ENCODE measurements at regions not wholly inside any gene's neighbourhood (a gene's known extent, or its start where the extent isn't known, plus 50 kb on each side); places are given as distances from the start of the nearest gene placed in this dataset.
A peak's percentile ranks its signal among the peaks of the same experiment; 100 is the strongest.

- intact Hi-C loops (cut with micrococcal nuclease; ENCODE audit: unreplicated experiment): loop anchor here (2.0 kb wide), 1 partner anchor 626 kb away; no protein-coding TSS in a partner anchor
- no peaks in the 10 kb centered on the region for H3K79me2 ChIP-seq (ENCODE audit: insufficient read depth, low read depth, low read length)
- no peak overlapping the region for H3K27ac ChIP-seq (ENCODE audit: low read depth, low read length, poor library complexity, severe bottlenecking)
- H3K4me1 ChIP-seq (ENCODE audit: insufficient read depth, low read length, poor library complexity, severe bottlenecking): no peaks in the 10 kb centered on the region
- H3K9me3 ChIP-seq (ENCODE audit: low read length): no peaks in the 10 kb centered on the region
- BruUV-seq (replicated peaks): no TSS peak
- DNase-seq (ENCODE audit: low spot score): peak; percentile 8
- TF ChIP-seq CTCF (conservative IDR thresholded peaks at IDR 0.05; ENCODE audit: low read length) (peak; percentile 69), EZH2phosphoT487 (IDR thresholded peaks at IDR 0.05; ENCODE audit: borderline replicate concordance, low read depth, low read length) (no peak)
- no peaks in the 10 kb centered on the region for H4K20me1 ChIP-seq (ENCODE audit: insufficient read depth, low read length)
- H2AFZ ChIP-seq (ENCODE audit: low read length): no peak overlapping the region
- POLR2A ChIA-PET: interaction anchor here (0.7 kb wide), 1 partner anchor 12 kb away, joined by 4 read pairs; no protein-coding TSS in a partner anchor
- no peaks in the 10 kb centered on the region for H3K36me3 ChIP-seq (ENCODE audit: insufficient read depth, low read length)
- no peak overlapping the region for H3K4me2 ChIP-seq (ENCODE audit: low read length)
- H3K9me2 ChIP-seq (ENCODE audit: insufficient read depth, low read length): no peaks in the 10 kb centered on the region
- no peak overlapping the region for H3K4me3 ChIP-seq (ENCODE audit: low read depth, low read length, poor library complexity, severe bottlenecking)
- CTCF ChIA-PET (ENCODE audit: unreplicated experiment): no interaction called here
Measured at GRCh38 chr16:6016530-6017184, 919.1 kb upstream of the EEF2KMT start.

- H2AFZ ChIP-seq (ENCODE audit: low read length): no peak overlapping the region
- no peaks in the 10 kb centered on the region for H3K79me2 ChIP-seq (ENCODE audit: insufficient read depth, low read depth, low read length)
- no peak overlapping the region for H3K27ac ChIP-seq (ENCODE audit: low read depth, low read length, poor library complexity, severe bottlenecking)
- no peak overlapping the region for H3K4me2 ChIP-seq (ENCODE audit: low read length)
- no TSS peak for BruUV-seq (replicated peaks)
- H3K9me3 ChIP-seq (ENCODE audit: low read length): no peaks in the 10 kb centered on the region
- ChIA-PET CTCF (ENCODE audit: unreplicated experiment) (no interaction called here), POLR2A (no interaction called here)
- no peak overlapping the region for H3K4me3 ChIP-seq (ENCODE audit: low read depth, low read length, poor library complexity, severe bottlenecking)
- no peaks in the 10 kb centered on the region for H3K9me2 ChIP-seq (ENCODE audit: insufficient read depth, low read length)
- no peaks in the 10 kb centered on the region for H3K36me3 ChIP-seq (ENCODE audit: insufficient read depth, low read length)
- TF ChIP-seq EZH2phosphoT487 (IDR thresholded peaks at IDR 0.05; ENCODE audit: borderline replicate concordance, low read depth, low read length) (no peak), CTCF (conservative IDR thresholded peaks at IDR 0.05; ENCODE audit: low read length) (no peak)
- no peaks in the 10 kb centered on the region for H3K4me1 ChIP-seq (ENCODE audit: insufficient read depth, low read length, poor library complexity, severe bottlenecking)
- intact Hi-C loops (cut with micrococcal nuclease; ENCODE audit: unreplicated experiment): no loop called here
- DNase-seq (ENCODE audit: low spot score): no peak
- no peaks in the 10 kb centered on the region for H4K20me1 ChIP-seq (ENCODE audit: insufficient read depth, low read length)
Measured at GRCh38 chr16:6012716-6013115, 915.1 kb upstream of the EEF2KMT start.

- no peak overlapping the region for H3K4me2 ChIP-seq (ENCODE audit: low read length)
- BruUV-seq (replicated peaks): no TSS peak
Measured at GRCh38 chr16:6009151-6009550, 911.6 kb upstream of the EEF2KMT start.

More at GRCh38 chr16:6009151-6009550, 911.6 kb upstream of the EEF2KMT start:
- H4K20me1 ChIP-seq (ENCODE audit: insufficient read depth, low read length): no peaks in the 10 kb centered on the region
- no peaks in the 10 kb centered on the region for H3K36me3 ChIP-seq (ENCODE audit: insufficient read depth, low read length)
- H3K9me3 ChIP-seq (ENCODE audit: low read length): no peaks in the 10 kb centered on the region
- TF ChIP-seq EZH2phosphoT487 (IDR thresholded peaks at IDR 0.05; ENCODE audit: borderline replicate concordance, low read depth, low read length): no peak
- no peak for TF ChIP-seq CTCF (conservative IDR thresholded peaks at IDR 0.05; ENCODE audit: low read length)
- DNase-seq (ENCODE audit: low spot score): no peak
- intact Hi-C loops (cut with micrococcal nuclease; ENCODE audit: unreplicated experiment): no loop called here
- H3K79me2 ChIP-seq (ENCODE audit: insufficient read depth, low read depth, low read length): no peaks in the 10 kb centered on the region
- H3K27ac ChIP-seq (ENCODE audit: low read depth, low read length, poor library complexity, severe bottlenecking): no peak overlapping the region
- H3K9me2 ChIP-seq (ENCODE audit: insufficient read depth, low read length): no peaks in the 10 kb centered on the region
- no peaks in the 10 kb centered on the region for H3K4me1 ChIP-seq (ENCODE audit: insufficient read depth, low read length, poor library complexity, severe bottlenecking)
- H2AFZ ChIP-seq (ENCODE audit: low read length): no peak overlapping the region
- no peak overlapping the region for H3K4me3 ChIP-seq (ENCODE audit: low read depth, low read length, poor library complexity, severe bottlenecking)
- ChIA-PET CTCF (ENCODE audit: unreplicated experiment) (no interaction called here), POLR2A (no interaction called here)
